Smooth muscle cell (in vitro differentiated cells): ENCODE measurements at regions not wholly inside any gene's neighbourhood (a gene's known extent, or its start where the extent isn't known, plus 50 kb on each side); places are given as distances from the start of the nearest gene placed in this dataset.

Experiments
- DNase-seq: peaks from one replicate; lab custom pipeline; 2025; ENCODE audit not compliant: unreplicated experiment; lab: John Stamatoyannopoulos, UW
- H2AFZ ChIP-seq: fragments of 200-600 bp; sonication (generic); 2 replicates; pipeline ENCODE4 v1.6.0; 2016; ENCODE audit warnings: antibody characterized with exemption, low read depth, mild to moderate bottlenecking
- H3F3A ChIP-seq: fragments of 200-600 bp; sonication (generic); 2 replicates; pipeline ENCODE4 v1.6.0; 2017; ENCODE audit warnings: antibody characterized with exemption, low read depth
- H3K27ac ChIP-seq: fragments of 200-600 bp; sonication (generic); 2 replicates; pipeline ENCODE4 v1.5.1; 2016; ENCODE audit warnings: low read depth, mild to moderate bottlenecking
- H3K27me3 ChIP-seq: fragments of 200-600 bp; sonication (generic); 2 replicates; pipeline ENCODE4 v1.6.1; 2016; ENCODE audit warnings: low read depth, mild to moderate bottlenecking
- H3K36me3 ChIP-seq: fragments of 200-600 bp; sonication (generic); 2 replicates; pipeline ENCODE4 v1.5.1; 2016; ENCODE audit warnings: low read depth
- H3K4me1 ChIP-seq: fragments of 200-600 bp; sonication (generic); 2 replicates; pipeline ENCODE4 v1.5.1; 2016; ENCODE audit warnings: low read depth
- H3K4me2 ChIP-seq: fragments of 200-600 bp; sonication (generic); 2 replicates; pipeline ENCODE4 v1.6.0; 2016; ENCODE audit warnings: mild to moderate bottlenecking
- H3K4me3 ChIP-seq: fragments of 200-600 bp; sonication (generic); 2 replicates; pipeline ENCODE4 v1.5.1; 2016; ENCODE audit warnings: mild to moderate bottlenecking
- H3K79me2 ChIP-seq: fragments of 200-600 bp; sonication (generic); 2 replicates; pipeline ENCODE4 v1.6.0; 2016; ENCODE audit warnings: low read depth, mild to moderate bottlenecking
- H3K9ac ChIP-seq: fragments of 200-600 bp; sonication (generic); 2 replicates; pipeline ENCODE4 v1.6.0; 2016; ENCODE audit warnings: low read depth
- H3K9me3 ChIP-seq: fragments of 200-600 bp; sonication (generic); replicated peaks from 2 replicates; pipeline ENCODE4 v1.5.1; 2016; ENCODE audit warnings: low read depth
- H4K20me1 ChIP-seq: fragments of 200-600 bp; sonication (generic); 2 replicates; pipeline ENCODE4 v1.6.0; 2016; ENCODE audit warnings: low read depth
- CTCF ChIP-seq: fragments of 200-600 bp; sonication (generic); IDR thresholded peaks from 2 replicates; pipeline ENCODE4 v1.5.1; 2017; ENCODE audit warnings: borderline replicate concordance, mild to moderate bottlenecking, antibody characterized with exemption; ENCODE audit not compliant: insufficient read depth, poor library complexity, severe bottlenecking
- WGBS: methylation state at CpG from one replicate; pipeline ENCODE4 v1.1.7; 2016; ENCODE audit warnings: low lambda C conversion rate; 5-methylcytosine and 5-hydroxymethylcytosine counted together

GRCh38 chr5:33316773-33317172 is 124.0 kb upstream of the TARS1 start:
- 95% methylated on average over 1 of the region's 1 CpG for WGBS
- Histone ChIP-seq H3K9ac (no peak overlapping the region), H3K4me2 (no peak overlapping the region), H2AFZ (no peak overlapping the region), H3K27me3 (no peaks in the 10 kb centered on the region), H3F3A (no peaks in the 10 kb centered on the region), H3K4me1 (peaks cover 8% of the 10 kb centered on the region), H3K27ac (no peak overlapping the region), H3K36me3 (no peaks in the 10 kb centered on the region), H4K20me1 (no peaks in the 10 kb centered on the region), H3K79me2 (no peaks in the 10 kb centered on the region), H3K9me3 (no peaks in the 10 kb centered on the region), H3K4me3 (no peak overlapping the region)
- no peak for DNase-seq
- TF ChIP-seq CTCF, result no peak

- no peak overlapping the region for H3K9ac ChIP-seq
- H2AFZ ChIP-seq, result no peak overlapping the region
- TF ChIP-seq CTCF, result no peak
- H3K36me3 ChIP-seq, result no peaks in the 10 kb centered on the region
- H3K4me3 ChIP-seq, result no peak overlapping the region
- no peak overlapping the region for H3K4me2 ChIP-seq
- peaks cover 6% of the 10 kb centered on the region for H3K4me1 ChIP-seq
- no peaks in the 10 kb centered on the region for H4K20me1 ChIP-seq
- DNase-seq, result no peak
- H3K27ac ChIP-seq, result no peak overlapping the region
- H3K9me3 ChIP-seq, result no peaks in the 10 kb centered on the region
- H3K27me3 ChIP-seq, result no peaks in the 10 kb centered on the region
- no peaks in the 10 kb centered on the region for H3F3A ChIP-seq
- no peaks in the 10 kb centered on the region for H3K79me2 ChIP-seq
- WGBS, result 79% methylated on average over 2 of the region's 2 CpGs
Measured at GRCh38 chr5:33317271-33317670, 123.5 kb upstream of the TARS1 start.

GRCh38 chr5:33319151-33319550 is 121.6 kb upstream of the TARS1 start:
- no peaks in the 10 kb centered on the region for H3K9me3 ChIP-seq
- no peak for TF ChIP-seq CTCF
- WGBS, result 96% methylated on average over 1 of the region's 1 CpG
- no peaks in the 10 kb centered on the region for H3F3A ChIP-seq
- H4K20me1 ChIP-seq, result no peaks in the 10 kb centered on the region
- no peak overlapping the region for H3K27ac ChIP-seq
- no peaks in the 10 kb centered on the region for H3K79me2 ChIP-seq
- no peak overlapping the region for H3K4me2 ChIP-seq
- DNase-seq, result no peak
- H3K4me3 ChIP-seq, result no peak overlapping the region
- H3K4me1 ChIP-seq, result peaks cover 3% of the 10 kb centered on the region
- no peaks in the 10 kb centered on the region for H3K27me3 ChIP-seq
- H3K9ac ChIP-seq, result no peak overlapping the region
- H2AFZ ChIP-seq, result peak overlapping the region; percentile 40
- H3K36me3 ChIP-seq, result no peaks in the 10 kb centered on the region

GRCh38 chr5:33319841-33320240 is 120.9 kb upstream of the TARS1 start:
- Histone ChIP-seq H3K27me3 (no peaks in the 10 kb centered on the region), H3K9me3 (no peaks in the 10 kb centered on the region), H3K4me1 (peaks cover 3% of the 10 kb centered on the region), H3K4me2 (no peak overlapping the region), H3K36me3 (no peaks in the 10 kb centered on the region), H3K27ac (no peak overlapping the region), H3K79me2 (no peaks in the 10 kb centered on the region), H3K4me3 (no peak overlapping the region), H2AFZ (peak overlapping the region; percentile 40), H3F3A (no peaks in the 10 kb centered on the region), H3K9ac (no peak overlapping the region), H4K20me1 (no peaks in the 10 kb centered on the region)
- 90% methylated on average over 1 of the region's 1 CpG for WGBS
- no peak for DNase-seq
- no peak for TF ChIP-seq CTCF
